H1 (cell line): ENCODE measurements at regions not wholly inside any gene's neighbourhood (a gene's known extent, or its start where the extent isn't known, plus 50 kb on each side); places are given as distances from the start of the nearest gene placed in this dataset.

Source experiments
- CTCF ChIA-PET: fragments of 300-600 bp; sonication (Branson Sonifier 250); formaldehyde crosslinking; loops from one replicate; lab custom pipeline; 2021; ENCODE audit not compliant: partially characterized antibody; lab: Charles Lee
- POLR2A ChIA-PET: fragments of 300-600 bp; sonication (Branson Sonifier 250); formaldehyde crosslinking; loops from one replicate; lab custom pipeline; 2021; ENCODE audit warnings: inconsistent platforms; ENCODE audit not compliant: partially characterized antibody; lab: Charles Lee
- DNase-seq, 2 experiments: peaks; one replicate each; pipeline versions ENCODE4 v3.0.0 to v3.0.0-alpha.2; 2010 to 2022; ENCODE audit warnings: low spot score in 2 of 2, low read depth in 1 of 2, mixed read lengths in 1 of 2
- FAIRE-seq: peaks from 2 replicates; lab custom pipeline; 2011; peaks lifted over from hg19 to GRCh38; lab: Jason Lieb, UNC
- H2AFZ ChIP-seq: 2 replicates; pipeline ENCODE4 v1.8.1; 2012; ENCODE audit warnings: low read length, inconsistent platforms
- H2AK5ac ChIP-seq: 2 replicates; pipeline ENCODE4 v1.6.1; 2013; ENCODE audit warnings: low read depth, low read length
- H2BK120ac ChIP-seq: replicated peaks from 2 replicates; pipeline ENCODE3; 2013; ENCODE audit warnings: low read depth, low read length, inconsistent platforms
- H2BK12ac ChIP-seq: 2 replicates; pipeline ENCODE4 v1.6.1; 2013; ENCODE audit warnings: low read depth, low read length
- H2BK15ac ChIP-seq: 2 replicates; pipeline ENCODE4 v1.6.1; 2013; ENCODE audit warnings: low read length
- H2BK20ac ChIP-seq: 2 replicates; pipeline ENCODE4 v1.6.1; 2013; ENCODE audit warnings: low read length
- H2BK5ac ChIP-seq: 2 replicates; pipeline ENCODE4 v1.6.1; 2013; ENCODE audit warnings: low read depth, low read length
- H3K14ac ChIP-seq: 2 replicates; pipeline ENCODE4 v1.6.1; 2013; ENCODE audit warnings: inconsistent platforms; ENCODE audit not compliant: insufficient read length
- H3K18ac ChIP-seq: 2 replicates; pipeline ENCODE4 v1.6.1; 2013; ENCODE audit warnings: low read length; ENCODE audit errors: extremely low read depth
- H3K23ac ChIP-seq: 2 replicates; pipeline ENCODE4 v1.6.1; 2013; ENCODE audit warnings: inconsistent platforms; ENCODE audit not compliant: insufficient read length
- H3K23me2 ChIP-seq: 2 replicates; pipeline ENCODE4 v1.6.1; 2013; ENCODE audit warnings: low read depth, low read length
- H3K27ac ChIP-seq: 2 replicates; pipeline ENCODE4 v1.6.1; 2011; ENCODE audit warnings: low read depth, low read length, inconsistent platforms
- H3K27me3 ChIP-seq, 4 experiments: replicated peaks in 1 of 4; 1 replicate in 1 of 4; 2 replicates in 3 of 4; pipeline versions ENCODE4 v1.6.1 to v1.8.1; 2011 to 2013; ENCODE audit warnings: low read length in 3 of 4, mild to moderate bottlenecking in 3 of 4, inconsistent platforms in 2 of 4, mixed read lengths in 2 of 4, moderate library complexity in 1 of 4; ENCODE audit not compliant: control insufficient read depth in 3 of 4, insufficient read depth in 3 of 4; ENCODE audit errors: extremely low read depth in 1 of 4
- H3K36me3 ChIP-seq, 4 experiments: 2 replicates each; pipeline versions ENCODE4 v1.6.1 to v1.8.1; 2011 to 2013; ENCODE audit warnings: mild to moderate bottlenecking in 4 of 4, low read length in 3 of 4, moderate library complexity in 2 of 4, control low read depth in 1 of 4, inconsistent platforms in 1 of 4; ENCODE audit not compliant: insufficient read depth in 4 of 4, control insufficient read depth in 2 of 4
- H3K4ac ChIP-seq: replicated peaks from 2 replicates; pipeline ENCODE3; 2013; ENCODE audit warnings: low read length, low read depth, mixed read lengths, inconsistent platforms; ENCODE audit not compliant: insufficient read length
- H3K4me1 ChIP-seq, 4 experiments: replicated peaks in 1 of 4; 1 replicate in 1 of 4; 2 replicates in 3 of 4; pipeline versions ENCODE4 v1.6.1 to v1.8.1; 2011 to 2013; ENCODE audit warnings: low read length in 3 of 4, inconsistent platforms in 2 of 4, mixed read lengths in 1 of 4; ENCODE audit not compliant: insufficient read depth in 4 of 4, control insufficient read depth in 3 of 4
- H3K4me2 ChIP-seq, 2 experiments: 2 replicates each; pipeline versions ENCODE4 v1.6.1 to v1.8.1; 2011 to 2013; ENCODE audit warnings: low read depth in 2 of 2, low read length in 2 of 2, control low read depth in 1 of 2, inconsistent platforms in 1 of 2, mild to moderate bottlenecking in 1 of 2; ENCODE audit not compliant: insufficient read depth in 1 of 2
- H3K4me3 ChIP-seq, 4 experiments: fragments of 200-600, 300-600 bp in 1 of 4; sonication (generic), shearing (Covaris generic), sonication (Bioruptor Twin) in 1 of 4; 2 replicates each; pipeline versions ENCODE4 v1.5.1 to v1.8.1; 2011 to 2016; ENCODE audit warnings: low read length in 4 of 4, low read depth in 3 of 4, control low read depth in 2 of 4, inconsistent platforms in 2 of 4, mild to moderate bottlenecking in 2 of 4, mixed read lengths in 1 of 4, moderate library complexity in 1 of 4; ENCODE audit not compliant: insufficient read depth in 2 of 4; ENCODE audit errors: extremely low read depth in 1 of 4
- H3K56ac ChIP-seq: replicated peaks from 2 replicates; pipeline ENCODE3; 2013; ENCODE audit warnings: low read depth, mild to moderate bottlenecking, mixed read lengths, low read length, inconsistent platforms; ENCODE audit not compliant: insufficient read length
- H3K79me1 ChIP-seq: 2 replicates; pipeline ENCODE4 v1.6.1; 2013; ENCODE audit warnings: low read depth, low read length, control low read depth
- H3K79me2 ChIP-seq, 2 experiments: 2 replicates each; pipeline versions ENCODE4 v1.6.1 to v1.8.1; 2012 to 2013; ENCODE audit warnings: low read length in 2 of 2, mild to moderate bottlenecking in 2 of 2, inconsistent platforms in 1 of 2; ENCODE audit not compliant: insufficient read depth in 2 of 2, control insufficient read depth in 1 of 2
- H3K9ac ChIP-seq, 4 experiments: replicated peaks in 1 of 4; 1 replicate in 1 of 4; 2 replicates in 3 of 4; pipeline versions ENCODE4 v1.6.1 to v1.8.1; 2011 to 2013; ENCODE audit warnings: low read depth in 3 of 4, low read length in 3 of 4, control low read depth in 2 of 4, mild to moderate bottlenecking in 2 of 4, moderate library complexity in 2 of 4, inconsistent platforms in 1 of 4; ENCODE audit errors: extremely low read depth in 1 of 4
- H3K9me3 ChIP-seq, 2 experiments: 2 replicates each; pipeline versions ENCODE4 v1.6.1 to v1.8.1; 2012 to 2013; ENCODE audit warnings: mild to moderate bottlenecking in 2 of 2, moderate library complexity in 2 of 2, control low read depth in 1 of 2, inconsistent platforms in 1 of 2, low read depth in 1 of 2, low read length in 1 of 2, mixed read lengths in 1 of 2; ENCODE audit not compliant: insufficient read depth in 2 of 2
- H4K20me1 ChIP-seq, 2 experiments: replicated peaks in 1 of 2; 2 replicates each; pipeline versions ENCODE3 to v1.8.1; 2011 to 2013; ENCODE audit warnings: inconsistent platforms in 2 of 2, low read length in 2 of 2, mild to moderate bottlenecking in 1 of 2; ENCODE audit not compliant: insufficient read depth in 2 of 2, control insufficient read depth in 1 of 2
- H4K5ac ChIP-seq: 2 replicates; pipeline ENCODE4 v1.6.1; 2013; ENCODE audit warnings: low read length, low read depth, mixed read lengths, inconsistent platforms; ENCODE audit not compliant: insufficient read length
- H4K8ac ChIP-seq: 2 replicates; pipeline ENCODE4 v1.8.0; 2013; ENCODE audit warnings: mild to moderate bottlenecking, moderate library complexity, low read length, inconsistent platforms; ENCODE audit not compliant: insufficient read depth; ENCODE audit errors: extremely low read depth
- H4K91ac ChIP-seq: replicated peaks from 2 replicates; pipeline ENCODE3; 2013; ENCODE audit warnings: low read length, mixed read lengths, inconsistent platforms; ENCODE audit not compliant: insufficient read length
- EZH2 ChIP-seq: fragments of 200-600 bp; sonication (generic); IDR thresholded peaks from 2 replicates; pipeline ENCODE4 v1.7.1; 2012; ENCODE audit warnings: low read depth, mild to moderate bottlenecking, moderate library complexity, low read length, inconsistent platforms; ENCODE audit not compliant: severe bottlenecking
- JUN ChIP-seq: IDR thresholded peaks from 2 replicates; pipeline ENCODE4 v1.6.1; 2011; ENCODE audit warnings: low read depth, mild to moderate bottlenecking, improper control_type of control experiment, low read length
- KDM4A ChIP-seq: IDR thresholded peaks from one replicate; pipeline ENCODE4 v1.7.1; 2012; ENCODE audit warnings: low read depth, mild to moderate bottlenecking, moderate library complexity, low read length, inconsistent platforms; ENCODE audit not compliant: severe bottlenecking
- SP1 ChIP-seq: IDR thresholded peaks from 2 replicates; pipeline ENCODE4 v1.6.1; 2011; ENCODE audit warnings: low read depth, low read length
- TEAD4 ChIP-seq: IDR thresholded peaks from 2 replicates; pipeline ENCODE4 v1.6.1; 2012; ENCODE audit warnings: low read depth, low read length, inconsistent platforms, mixed read lengths
- WGBS, 2 experiments: shearing (Covaris generic) in 1 of 2; methylation state at CpG; one replicate each; pipeline versions ENCODE4 v1.1.6 to v1.1.7; 2013 to 2015; ENCODE audit warnings: low lambda C conversion rate in 2 of 2, mixed read lengths in 2 of 2, inconsistent platforms in 1 of 2, low coverage in 1 of 2, missing lambda C conversion rate in 1 of 2; ENCODE audit not compliant: insufficient replicate concordance in 2 of 2, insufficient coverage in 1 of 2, insufficient read length in 1 of 2; ENCODE audit errors: extremely low coverage in 1 of 2, missing lambda C conversion rate in 1 of 2; 5-methylcytosine and 5-hydroxymethylcytosine counted together
- TF ChIP-seq, protein P1 (sequence below): IDR thresholded peaks from 2 replicates; pipeline ENCODE4 v1.6.1; 2012; ENCODE audit warnings: inconsistent platforms

DNA sequence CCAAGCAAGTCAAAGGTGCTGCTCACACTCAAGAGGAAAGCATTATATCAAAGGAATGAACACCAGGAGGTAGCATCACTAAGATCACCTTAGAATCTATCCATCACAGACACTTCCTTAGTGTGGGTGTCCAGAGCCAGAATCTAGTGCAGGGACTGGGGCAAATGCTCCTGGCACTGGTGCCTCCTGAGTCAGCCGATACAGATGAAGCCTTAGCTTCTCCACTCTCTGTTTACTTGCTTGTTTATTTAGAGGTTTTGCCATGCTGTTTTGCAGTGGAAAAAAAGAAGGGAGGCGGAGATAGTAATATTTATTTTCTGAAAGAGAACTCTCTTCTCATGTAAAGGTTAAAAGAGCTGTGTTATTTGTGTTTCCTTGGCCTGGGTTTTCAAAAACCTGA, 303.1 kb downstream of the WDR11 start:
- H4K20me1 ChIP-seq: no peaks in the 10 kb centered on the region
- H3K4ac ChIP-seq: no peak overlapping the region
- no peak overlapping the region for H4K91ac ChIP-seq
- DNase-seq (no peak), FAIRE-seq (no peak)
- H2BK15ac ChIP-seq: no peak overlapping the region
- no peak overlapping the region for H3K9ac ChIP-seq
- 85% methylated on average over 2 of the region's 2 CpGs; no CpG with 5 or more reads in 1 of the 2 experiments for WGBS, 2 experiments
- H3K23me2 ChIP-seq: no peaks in the 10 kb centered on the region
- no peak overlapping the region for H3K23ac ChIP-seq
- no peak overlapping the region for H2BK120ac ChIP-seq
- ChIA-PET POLR2A (no interaction called here), CTCF (interaction anchor here (0.6 to 1.2 kb wide), 3 partner anchors 13 to 453 kb away, joined by 3 read pairs; no protein-coding TSS in a partner anchor)
- H3K4me1 ChIP-seq: peaks cover 0 to 7% (median 2%) of the 10 kb centered on the region in 4 experiments; a peak in 2 of 7 replicates
- no peak overlapping the region for H2BK5ac ChIP-seq
- H2AK5ac ChIP-seq: no peak overlapping the region
- H3K18ac ChIP-seq: no peak overlapping the region
- no peak overlapping the region for H2AFZ ChIP-seq
- TF ChIP-seq EZH2 (no peak), TEAD4 (no peak), SP1 (no peak), KDM4A (no peak), JUN (no peak)
- TF ChIP-seq, protein P1, sequence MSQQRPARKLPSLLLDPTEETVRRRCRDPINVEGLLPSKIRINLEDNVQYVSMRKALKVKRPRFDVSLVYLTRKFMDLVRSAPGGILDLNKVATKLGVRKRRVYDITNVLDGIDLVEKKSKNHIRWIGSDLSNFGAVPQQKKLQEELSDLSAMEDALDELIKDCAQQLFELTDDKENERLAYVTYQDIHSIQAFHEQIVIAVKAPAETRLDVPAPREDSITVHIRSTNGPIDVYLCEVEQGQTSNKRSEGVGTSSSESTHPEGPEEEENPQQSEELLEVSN: no peak
- H2BK20ac ChIP-seq: 0 out of 2 replicates have a peak overlapping the region, but pooled peaks have one; percentile 27
- H3K9me3 ChIP-seq: no peaks in the 10 kb centered on the region
- no peak overlapping the region for H3K4me2 ChIP-seq
- no peak overlapping the region for H4K5ac ChIP-seq
- H3K27me3 ChIP-seq: no peaks in the 10 kb centered on the region
- no peak overlapping the region for H3K14ac ChIP-seq
- no peaks in the 10 kb centered on the region for H3K79me1 ChIP-seq
- H3K27ac ChIP-seq: no peak overlapping the region
- H2BK12ac ChIP-seq: no peak overlapping the region
- no peak overlapping the region for H3K4me3 ChIP-seq
- no peaks in the 10 kb centered on the region for H3K79me2 ChIP-seq
- H4K8ac ChIP-seq: no peak overlapping the region
- H3K56ac ChIP-seq: no peak overlapping the region
- H3K36me3 ChIP-seq: no peaks in the 10 kb centered on the region; a peak in 1 of 8 replicates
